Loucy (cell line): ENCODE measurements at regions not wholly inside any gene's neighbourhood (a gene's known extent, or its start where the extent isn't known, plus 50 kb on each side); places are given as distances from the start of the nearest gene placed in this dataset.

Experiments
- EZH2phosphoT487 ChIP-seq: fragments of 200-600 bp; IDR thresholded peaks from 2 replicates; pipeline ENCODE4 v1.6.1; 2018; ENCODE audit warnings: antibody characterized with exemption, mild to moderate bottlenecking, moderate library complexity, borderline replicate concordance
- TF ChIP-seq, protein P1 (sequence below): fragments of 200-600 bp; sonication (generic); conservative IDR thresholded peaks from 2 replicates; pipeline ENCODE4 v1.5.1; 2014; ENCODE audit warnings: mild to moderate bottlenecking, antibody characterized with exemption, low read length

DNA sequence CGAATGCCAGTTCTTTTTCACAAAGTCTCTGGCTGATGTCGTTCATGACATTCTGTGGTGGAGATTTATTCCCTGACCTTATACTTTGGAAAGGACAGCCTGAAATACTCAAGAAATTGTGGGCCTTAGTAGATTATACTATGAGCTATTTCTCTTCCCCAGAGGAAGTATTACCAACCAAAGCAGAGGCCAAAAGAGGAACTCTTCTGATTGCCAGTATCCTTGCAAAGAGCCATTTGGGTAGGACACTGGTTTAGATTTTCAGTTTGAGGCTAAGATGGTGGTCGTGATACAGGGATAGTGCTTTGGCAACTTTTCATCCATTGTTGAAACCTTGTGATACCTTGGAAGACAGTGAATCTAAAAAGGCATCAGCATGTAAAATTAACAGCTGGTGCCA is 327.3 kb downstream of the HACE1 start:
- TF ChIP-seq, protein P1, sequence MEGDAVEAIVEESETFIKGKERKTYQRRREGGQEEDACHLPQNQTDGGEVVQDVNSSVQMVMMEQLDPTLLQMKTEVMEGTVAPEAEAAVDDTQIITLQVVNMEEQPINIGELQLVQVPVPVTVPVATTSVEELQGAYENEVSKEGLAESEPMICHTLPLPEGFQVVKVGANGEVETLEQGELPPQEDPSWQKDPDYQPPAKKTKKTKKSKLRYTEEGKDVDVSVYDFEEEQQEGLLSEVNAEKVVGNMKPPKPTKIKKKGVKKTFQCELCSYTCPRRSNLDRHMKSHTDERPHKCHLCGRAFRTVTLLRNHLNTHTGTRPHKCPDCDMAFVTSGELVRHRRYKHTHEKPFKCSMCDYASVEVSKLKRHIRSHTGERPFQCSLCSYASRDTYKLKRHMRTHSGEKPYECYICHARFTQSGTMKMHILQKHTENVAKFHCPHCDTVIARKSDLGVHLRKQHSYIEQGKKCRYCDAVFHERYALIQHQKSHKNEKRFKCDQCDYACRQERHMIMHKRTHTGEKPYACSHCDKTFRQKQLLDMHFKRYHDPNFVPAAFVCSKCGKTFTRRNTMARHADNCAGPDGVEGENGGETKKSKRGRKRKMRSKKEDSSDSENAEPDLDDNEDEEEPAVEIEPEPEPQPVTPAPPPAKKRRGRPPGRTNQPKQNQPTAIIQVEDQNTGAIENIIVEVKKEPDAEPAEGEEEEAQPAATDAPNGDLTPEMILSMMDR, result no peak
- TF ChIP-seq EZH2phosphoT487, result no peak
